ENCODE measurements at regions not wholly inside any gene's neighbourhood (a gene's known extent, or its start where the extent isn't known, plus 50 kb on each side); places are given as distances from the start of the nearest gene placed in this dataset.
A peak's percentile ranks its signal among the peaks of the same experiment; 100 is the strongest.

GRCh38 chr4:85393201-85393600, 81.7 kb upstream of the ARHGAP24 start:
- DNase-seq (ENCODE audit: low read depth, low spot score) = no peak

- DNase-seq (ENCODE audit: low read depth, low spot score) = no peak
Observed at GRCh38 chr4:85398276-85398675, 76.7 kb upstream of the ARHGAP24 start.

- DNase-seq (ENCODE audit: low read depth, low spot score) = no peak
Observed at GRCh38 chr4:85399270-85399669, 75.7 kb upstream of the ARHGAP24 start.

- DNase-seq (ENCODE audit: low read depth, low spot score) = peak; percentile 52
Observed at GRCh38 chr4:85402371-85402770, 72.6 kb upstream of the ARHGAP24 start.

GRCh38 chr4:85406185-85406584, 68.8 kb upstream of the ARHGAP24 start:
- no peak for DNase-seq (ENCODE audit: low read depth, low spot score)

GRCh38 chr4:85407546-85407945, 67.4 kb upstream of the ARHGAP24 start:
- no peak for DNase-seq (ENCODE audit: low read depth, low spot score)

GRCh38 chr4:85408301-85408700, 66.6 kb upstream of the ARHGAP24 start:
- no peak for DNase-seq (ENCODE audit: low read depth, low spot score)

- no peak for DNase-seq (ENCODE audit: low read depth, low spot score)
Observed at GRCh38 chr4:85409251-85409650, 65.7 kb upstream of the ARHGAP24 start.

- DNase-seq (ENCODE audit: low read depth, low spot score) = no peak
Observed at GRCh38 chr4:85411386-85411785, 63.6 kb upstream of the ARHGAP24 start.

GRCh38 chr4:85414972-85415371, 60.0 kb upstream of the ARHGAP24 start:
- DNase-seq (ENCODE audit: low read depth, low spot score) = no peak

- DNase-seq (ENCODE audit: low read depth, low spot score) = no peak
Observed at GRCh38 chr4:85416094-85416493, 58.9 kb upstream of the ARHGAP24 start.

GRCh38 chr4:85419103-85419502, 55.8 kb upstream of the ARHGAP24 start:
- no peak for DNase-seq (ENCODE audit: low read depth, low spot score)

- DNase-seq (ENCODE audit: low read depth, low spot score) = no peak
Observed at GRCh38 chr4:85420831-85421230, 54.1 kb upstream of the ARHGAP24 start.

GRCh38 chr4:85423431-85423830, 51.5 kb upstream of the ARHGAP24 start:
- DNase-seq (ENCODE audit: low read depth, low spot score) = no peak

Data from smooth muscle cell of the brain vasculature (primary cell).